Retina (tissue), 1 donor: ENCODE measurements at regions not wholly inside any gene's neighbourhood (a gene's known extent, or its start where the extent isn't known, plus 50 kb on each side); places are given as distances from the start of the nearest gene placed in this dataset.
A peak's percentile ranks its signal among the peaks of the same experiment; 100 is the strongest.

Experiments used
- DNase-seq: peaks from one replicate; pipeline ENCODE4 v3.0.0-alpha.2; 2016

- DNase-seq = no peak
Observed at GRCh38 chr2:144597894-144598593, 78.1 kb upstream of the ZEB2 start.

GRCh38 chr2:144597388-144597787, 77.5 kb upstream of the ZEB2 start:
- no peak for DNase-seq

- DNase-seq = peak; percentile 4
Observed at GRCh38 chr2:144596073-144596871, 76.4 kb upstream of the ZEB2 start.

- DNase-seq = no peak
Observed at GRCh38 chr2:144595686-144596072, 75.8 kb upstream of the ZEB2 start.

GRCh38 chr2:144595279-144595678, 75.4 kb upstream of the ZEB2 start:
- no peak for DNase-seq

GRCh38 chr2:144593803-144594202, 73.9 kb upstream of the ZEB2 start:
- DNase-seq = no peak

GRCh38 chr2:144592500-144593256, 72.8 kb upstream of the ZEB2 start:
- no peak for DNase-seq

- no peak for DNase-seq
Observed at GRCh38 chr2:144587306-144587705, 67.4 kb upstream of the ZEB2 start.

- DNase-seq = no peak
Observed at GRCh38 chr2:144586476-144586875, 66.6 kb upstream of the ZEB2 start.

- no peak for DNase-seq
Observed at GRCh38 chr2:144583741-144584453, 64.0 kb upstream of the ZEB2 start.

- no peak for DNase-seq
Observed at GRCh38 chr2:144583381-144583729, 63.4 kb upstream of the ZEB2 start.

GRCh38 chr2:144582651-144583380, 62.9 kb upstream of the ZEB2 start:
- peak; percentile 34 for DNase-seq

GRCh38 chr2:144580521-144581161, 60.7 kb upstream of the ZEB2 start:
- DNase-seq = peak; percentile 88

- peak; percentile 42 for DNase-seq
Observed at GRCh38 chr2:144579556-144579955, 59.6 kb upstream of the ZEB2 start.

GRCh38 chr2:144578099-144578498, 58.2 kb upstream of the ZEB2 start:
- DNase-seq = no peak

GRCh38 chr2:144572977-144573376, 53.1 kb upstream of the ZEB2 start:
- DNase-seq = no peak

GRCh38 chr2:144571770-144572169, 51.9 kb upstream of the ZEB2 start:
- DNase-seq = no peak

- DNase-seq = no peak
Observed at GRCh38 chr2:144570566-144570965, 50.6 kb upstream of the ZEB2 start.
